ENCODE measurements at regions not wholly inside any gene's neighbourhood (a gene's known extent, or its start where the extent isn't known, plus 50 kb on each side); places are given as distances from the start of the nearest gene placed in this dataset.

DNA sequence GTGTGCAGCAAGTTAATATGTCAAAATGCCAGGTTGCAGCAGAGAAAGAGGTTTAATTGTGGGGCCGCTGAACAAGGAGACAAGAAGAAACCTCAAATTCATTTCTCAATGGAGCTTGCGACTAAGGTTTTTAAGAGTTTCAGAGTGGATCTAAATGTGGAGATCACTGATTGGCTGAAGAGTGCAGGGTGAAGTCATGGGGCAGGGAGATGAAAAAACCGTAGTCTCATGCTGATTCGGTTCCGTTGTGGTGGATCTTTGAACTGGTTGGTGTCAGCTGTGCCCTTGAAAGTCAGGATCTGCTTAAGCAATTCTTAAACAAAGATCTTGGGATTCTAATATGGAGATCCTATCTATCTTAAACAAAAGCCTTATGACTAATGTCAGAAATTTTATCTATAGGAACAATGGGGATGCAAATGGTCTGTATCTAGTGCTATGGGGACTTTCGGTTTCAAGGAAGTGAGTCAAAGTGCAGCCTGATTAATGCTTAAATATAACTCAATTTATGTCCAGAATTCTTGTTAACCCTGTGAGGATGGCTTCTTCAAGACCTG, 173.9 kb upstream of the CENPE start:
- no TSS peak for BruUV-seq (replicated peaks)
- POLR2A ChIA-PET = no interaction called here
- H3K36me3 ChIP-seq (ENCODE audit: control insufficient read depth, insufficient read depth, low read length) = no peaks in the 10 kb centered on the region

DNA sequence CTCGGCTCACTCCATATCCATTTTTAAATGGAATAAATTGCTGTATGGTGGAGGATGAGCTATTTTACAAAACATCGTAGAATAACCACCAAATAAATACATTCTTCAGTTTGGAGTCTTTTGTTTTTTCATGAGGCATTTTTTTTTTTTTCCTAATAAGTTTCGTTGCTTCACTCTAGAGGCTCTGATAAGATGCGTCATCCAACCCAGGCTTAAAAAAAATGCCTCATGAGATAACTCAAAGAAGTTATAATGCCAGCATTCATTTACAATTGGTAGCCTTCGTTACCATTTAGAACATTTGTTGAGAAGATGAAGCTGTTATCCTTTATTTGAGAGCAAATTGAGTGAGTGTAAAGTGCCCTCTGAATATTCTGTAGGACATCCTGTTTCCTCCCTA, 172.2 kb upstream of the CENPE start:
- Mint-ChIP-seq H3K9me3 (ENCODE audit: unreplicated experiment) (peaks cover 12% of the 10 kb centered on the region), H3K4me3 (ENCODE audit: unreplicated experiment) (no peak overlapping the region), H3K4me1 (ENCODE audit: low read depth, unreplicated experiment) (no peaks in the 10 kb centered on the region), H3K27me3 (ENCODE audit: insufficient read depth, unreplicated experiment) (no peaks in the 10 kb centered on the region), H3K27ac (ENCODE audit: unreplicated experiment) (no peak overlapping the region), H3K36me3 (ENCODE audit: insufficient read depth, unreplicated experiment) (no peaks in the 10 kb centered on the region)
- H3K27me3 ChIP-seq (replicated peaks; ENCODE audit: control insufficient read depth, insufficient read depth, low read length) = no peaks in the 10 kb centered on the region
- TF ChIP-seq, protein P1, sequence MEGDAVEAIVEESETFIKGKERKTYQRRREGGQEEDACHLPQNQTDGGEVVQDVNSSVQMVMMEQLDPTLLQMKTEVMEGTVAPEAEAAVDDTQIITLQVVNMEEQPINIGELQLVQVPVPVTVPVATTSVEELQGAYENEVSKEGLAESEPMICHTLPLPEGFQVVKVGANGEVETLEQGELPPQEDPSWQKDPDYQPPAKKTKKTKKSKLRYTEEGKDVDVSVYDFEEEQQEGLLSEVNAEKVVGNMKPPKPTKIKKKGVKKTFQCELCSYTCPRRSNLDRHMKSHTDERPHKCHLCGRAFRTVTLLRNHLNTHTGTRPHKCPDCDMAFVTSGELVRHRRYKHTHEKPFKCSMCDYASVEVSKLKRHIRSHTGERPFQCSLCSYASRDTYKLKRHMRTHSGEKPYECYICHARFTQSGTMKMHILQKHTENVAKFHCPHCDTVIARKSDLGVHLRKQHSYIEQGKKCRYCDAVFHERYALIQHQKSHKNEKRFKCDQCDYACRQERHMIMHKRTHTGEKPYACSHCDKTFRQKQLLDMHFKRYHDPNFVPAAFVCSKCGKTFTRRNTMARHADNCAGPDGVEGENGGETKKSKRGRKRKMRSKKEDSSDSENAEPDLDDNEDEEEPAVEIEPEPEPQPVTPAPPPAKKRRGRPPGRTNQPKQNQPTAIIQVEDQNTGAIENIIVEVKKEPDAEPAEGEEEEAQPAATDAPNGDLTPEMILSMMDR (IDR thresholded peaks at IDR 0.05; ENCODE audit: insufficient read depth in 1 of 2, low read depth in 1 of 2, low read length in 1 of 2, severe bottlenecking in 1 of 2, unreplicated experiment in 1 of 2) = no peak
- H3K9me3 ChIP-seq = 0 out of 2 replicates have a peak, but pooled peaks cover 2% of the 10 kb centered on the region
- intact Hi-C loops (cut with micrococcal nuclease; ENCODE audit: unreplicated experiment) = no loop called here
- ChIA-PET CTCF (no interaction called here), POLR2A (no interaction called here)
- H3K4me1 ChIP-seq = peaks cover 12% of the 10 kb centered on the region
- H3K36me3 ChIP-seq (ENCODE audit: control insufficient read depth, insufficient read depth, low read length) = no peaks in the 10 kb centered on the region
- no peak overlapping the region for H3K4me3 ChIP-seq (ENCODE audit: low read depth, low read length)
- no peak for DNase-seq
- no TSS peak for BruUV-seq (replicated peaks)

More for the DNA sequence above, 173.9 kb upstream of the CENPE start:
- CTCF ChIA-PET = no interaction called here
- Histone ChIP-seq H3K27me3 (replicated peaks; ENCODE audit: control insufficient read depth, insufficient read depth, low read length) (no peaks in the 10 kb centered on the region), H3K4me1 (peaks cover 12% of the 10 kb centered on the region), H3K9me3 (0 out of 2 replicates have a peak, but pooled peaks cover 6% of the 10 kb centered on the region), H3K4me3 (ENCODE audit: low read depth, low read length) (no peak overlapping the region)
- Mint-ChIP-seq H3K27ac (ENCODE audit: unreplicated experiment) (no peak overlapping the region), H3K9me3 (ENCODE audit: unreplicated experiment) (peaks cover 6% of the 10 kb centered on the region), H3K4me3 (ENCODE audit: unreplicated experiment) (no peak overlapping the region), H3K36me3 (ENCODE audit: insufficient read depth, unreplicated experiment) (no peaks in the 10 kb centered on the region), H3K27me3 (ENCODE audit: insufficient read depth, unreplicated experiment) (no peaks in the 10 kb centered on the region), H3K4me1 (ENCODE audit: low read depth, unreplicated experiment) (no peaks in the 10 kb centered on the region)
- no peak for DNase-seq
- intact Hi-C loops (cut with micrococcal nuclease; ENCODE audit: unreplicated experiment) = no loop called here
- TF ChIP-seq, protein P1 (IDR thresholded peaks at IDR 0.05; ENCODE audit: insufficient read depth in 1 of 2, low read depth in 1 of 2, low read length in 1 of 2, severe bottlenecking in 1 of 2, unreplicated experiment in 1 of 2) = no peak

DNA sequence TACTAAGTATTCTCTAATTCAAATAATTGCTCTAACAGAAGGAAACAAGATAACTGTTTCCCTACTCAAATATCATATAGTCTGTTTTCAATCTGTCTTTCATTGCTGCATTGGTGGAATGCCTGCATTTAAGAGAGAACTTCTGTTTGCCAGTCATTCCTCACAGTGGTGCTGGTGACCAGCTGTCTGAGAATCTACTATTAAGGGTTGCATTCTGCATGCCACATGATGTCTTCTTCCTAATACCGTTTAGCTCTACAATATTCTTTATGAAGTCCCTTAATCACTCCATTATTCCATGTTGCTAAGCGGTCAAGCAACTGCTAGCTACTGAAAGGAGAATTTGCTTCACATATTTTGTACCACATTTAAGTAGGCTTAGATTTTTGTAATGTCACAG, 167.1 kb upstream of the CENPE start:
- Mint-ChIP-seq H3K4me1 (ENCODE audit: low read depth, unreplicated experiment) (peaks cover 14% of the 10 kb centered on the region), H3K4me3 (ENCODE audit: unreplicated experiment) (no peak overlapping the region), H3K36me3 (ENCODE audit: insufficient read depth, unreplicated experiment) (peaks cover 17% of the 10 kb centered on the region), H3K27ac (ENCODE audit: unreplicated experiment) (no peak overlapping the region), H3K9me3 (ENCODE audit: unreplicated experiment) (peaks cover 33% of the 10 kb centered on the region), H3K27me3 (ENCODE audit: insufficient read depth, unreplicated experiment) (no peaks in the 10 kb centered on the region)
- ChIA-PET POLR2A (no interaction called here), CTCF (no interaction called here)
- H3K4me3 ChIP-seq (ENCODE audit: low read depth, low read length) = no peak overlapping the region
- no TSS peak for BruUV-seq (replicated peaks)
- TF ChIP-seq, protein P1 (IDR thresholded peaks at IDR 0.05; ENCODE audit: insufficient read depth in 1 of 2, low read depth in 1 of 2, low read length in 1 of 2, severe bottlenecking in 1 of 2, unreplicated experiment in 1 of 2) = no peak
- no peak for DNase-seq
- no peaks in the 10 kb centered on the region for H3K36me3 ChIP-seq (ENCODE audit: control insufficient read depth, insufficient read depth, low read length)
- peaks cover 16% of the 10 kb centered on the region for H3K4me1 ChIP-seq
- intact Hi-C loops (cut with micrococcal nuclease; ENCODE audit: unreplicated experiment) = no loop called here
- H3K9me3 ChIP-seq = peaks cover 13% of the 10 kb centered on the region
- H3K27me3 ChIP-seq (replicated peaks; ENCODE audit: control insufficient read depth, insufficient read depth, low read length) = no peaks in the 10 kb centered on the region
